ENCODE measurements at regions not wholly inside any gene's neighbourhood (a gene's known extent, or its start where the extent isn't known, plus 50 kb on each side); places are given as distances from the start of the nearest gene placed in this dataset.

- Histone ChIP-seq H3K27me3 (ENCODE audit: insufficient read depth, low read length) (no peaks in the 10 kb centered on the region), H3K79me2 (ENCODE audit: insufficient read depth, low read length) (no peaks in the 10 kb centered on the region), H2BK120ac (ENCODE audit: low read depth, low read length, poor library complexity, severe bottlenecking) (no peak overlapping the region), H2BK20ac (ENCODE audit: low read depth, low read length, poor library complexity, severe bottlenecking) (no peak overlapping the region), H3K9ac (ENCODE audit: extremely low read depth, insufficient read length, low read length) (no peak overlapping the region), H3K4me1 (ENCODE audit: insufficient read depth, low read length) (peaks cover 5% of the 10 kb centered on the region; the same call in 1 of the 2 replicates), H3K23me2 (ENCODE audit: insufficient read length, low read depth, low read length, poor library complexity, severe bottlenecking) (no peaks in the 10 kb centered on the region), H2BK5ac (ENCODE audit: insufficient read length, low read length) (no peak overlapping the region), H3K9me3 (ENCODE audit: control insufficient read depth, low read depth, low read length) (no peaks in the 10 kb centered on the region), H2AFZ (ENCODE audit: low read length) (no peak overlapping the region), H3K14ac (ENCODE audit: insufficient read depth, low read length) (no peak overlapping the region), H3K4ac (ENCODE audit: low read depth, low read length) (no peak overlapping the region), H3K4me2 (ENCODE audit: insufficient read depth, insufficient read length, low read length) (no peak overlapping the region), H3K23ac (ENCODE audit: insufficient read length, low read depth, low read length) (no peak overlapping the region), H3K56ac (ENCODE audit: insufficient read length, low read depth, low read length) (no peak overlapping the region), H4K8ac (replicated peaks; ENCODE audit: insufficient read length, low read depth, low read length) (no peak overlapping the region), H3K18ac (ENCODE audit: insufficient read length, low read depth, low read length) (no peak overlapping the region), H4K5ac (ENCODE audit: insufficient read length, low read depth, low read length) (no peak overlapping the region), H2BK12ac (ENCODE audit: insufficient read length, low read depth, low read length) (no peak overlapping the region), H3T11ph (ENCODE audit: low read length) (no peak overlapping the region), H3K79me1 (ENCODE audit: insufficient read depth, low read depth, low read length, poor library complexity, severe bottlenecking) (no peaks in the 10 kb centered on the region), H2BK15ac (ENCODE audit: low read depth, low read length) (no peak overlapping the region), H4K20me1 (ENCODE audit: control insufficient read depth, insufficient read depth, insufficient read length) (no peaks in the 10 kb centered on the region), H3K27ac (ENCODE audit: insufficient read length, low read depth, low read length) (no peak overlapping the region), H2AK5ac (ENCODE audit: insufficient read length, low read length) (no peak overlapping the region), H4K91ac (ENCODE audit: insufficient read length, low read depth, low read length) (no peak overlapping the region)
- H3K4me3 Mint-ChIP-seq, result no peak overlapping the region
- TF ChIP-seq, protein P1, sequence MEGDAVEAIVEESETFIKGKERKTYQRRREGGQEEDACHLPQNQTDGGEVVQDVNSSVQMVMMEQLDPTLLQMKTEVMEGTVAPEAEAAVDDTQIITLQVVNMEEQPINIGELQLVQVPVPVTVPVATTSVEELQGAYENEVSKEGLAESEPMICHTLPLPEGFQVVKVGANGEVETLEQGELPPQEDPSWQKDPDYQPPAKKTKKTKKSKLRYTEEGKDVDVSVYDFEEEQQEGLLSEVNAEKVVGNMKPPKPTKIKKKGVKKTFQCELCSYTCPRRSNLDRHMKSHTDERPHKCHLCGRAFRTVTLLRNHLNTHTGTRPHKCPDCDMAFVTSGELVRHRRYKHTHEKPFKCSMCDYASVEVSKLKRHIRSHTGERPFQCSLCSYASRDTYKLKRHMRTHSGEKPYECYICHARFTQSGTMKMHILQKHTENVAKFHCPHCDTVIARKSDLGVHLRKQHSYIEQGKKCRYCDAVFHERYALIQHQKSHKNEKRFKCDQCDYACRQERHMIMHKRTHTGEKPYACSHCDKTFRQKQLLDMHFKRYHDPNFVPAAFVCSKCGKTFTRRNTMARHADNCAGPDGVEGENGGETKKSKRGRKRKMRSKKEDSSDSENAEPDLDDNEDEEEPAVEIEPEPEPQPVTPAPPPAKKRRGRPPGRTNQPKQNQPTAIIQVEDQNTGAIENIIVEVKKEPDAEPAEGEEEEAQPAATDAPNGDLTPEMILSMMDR (conservative IDR thresholded peaks at IDR 0.05), result peak; percentile 36; the same call in 1 of the 3 replicates
- H3K36me3 Mint-ChIP-seq (ENCODE audit: insufficient read depth in 1 of 3, low read depth in 3 of 3), result peaks cover 3 to 12% (median 4%) of the 10 kb centered on the region in 3 experiments
- no peaks in the 10 kb centered on the region for H3K27me3 Mint-ChIP-seq (ENCODE audit: low read depth)
- H3K27ac Mint-ChIP-seq, result no peak overlapping the region
- no peak for DNase-seq
- H3K9me3 Mint-ChIP-seq, result peaks cover 0 to 10% of the 10 kb centered on the region in 2 experiments; a peak in 3 of 5 replicates
- H3K4me1 Mint-ChIP-seq, result peaks cover 30 to 32% of the 10 kb centered on the region in 2 experiments
Observed at GRCh38 chr6:48915591-48915990, 547.5 kb downstream of the MMUT start.

Measured in H9 (cell line).